SK-N-SH (cell line): ENCODE measurements at regions not wholly inside any gene's neighbourhood (a gene's known extent, or its start where the extent isn't known, plus 50 kb on each side); places are given as distances from the start of the nearest gene placed in this dataset.
"Not testable (repeated sequence)": the region's sequence is repeated elsewhere in the genome, so short reads cannot be mapped to it uniquely, and the experiment has no call there.

Experiments used
- CTCF ChIA-PET: fragments of 300-600, 350-600 bp; formaldehyde crosslinking; extraction: SDS; loops from one replicate; lab custom pipeline; 2021; lab: Yijun Ruan, JAX
- POLR2A ChIA-PET: fragments of 350-600 bp; sonication (Branson Sonifier 250); formaldehyde crosslinking; extraction: SDS; loops from one replicate; lab custom pipeline; 2020; ENCODE audit warnings: antibody characterized with exemption, inconsistent platforms; lab: Yijun Ruan, JAX
- DNase-seq: peaks from one replicate; pipeline ENCODE4 v3.0.0; 2012
- H2AFZ ChIP-seq: fragments of 200-600 bp; sonication (generic); 2 replicates; pipeline ENCODE4 v1.8.1; 2016; ENCODE audit warnings: antibody characterized with exemption, mild to moderate bottlenecking, low read depth
- H3F3A ChIP-seq: fragments of 200-600 bp; sonication (generic); replicated peaks from 2 replicates; pipeline ENCODE3; 2016; ENCODE audit warnings: antibody characterized with exemption, mild to moderate bottlenecking; ENCODE audit not compliant: insufficient read depth
- H3K27ac ChIP-seq, 2 experiments: fragments of 200-500 bp in 1 of 2; fragments of 200-600 bp in 1 of 2; sonication (Bioruptor generic) in 1 of 2; sonication (generic), shearing (Covaris generic) in 1 of 2; 2 replicates each; pipeline versions ENCODE4 v1.5.1 to v1.6.1; 2014 to 2016; ENCODE audit warnings: low read depth in 2 of 2, inconsistent platforms in 1 of 2, low read length in 1 of 2, mild to moderate bottlenecking in 1 of 2, mixed read lengths in 1 of 2
- H3K27me3 ChIP-seq: fragments of 200-600 bp; sonication (generic), shearing (Covaris generic); 2 replicates; pipeline ENCODE4 v1.6.1; 2016; ENCODE audit warnings: mixed run types; ENCODE audit not compliant: insufficient read depth
- H3K36me3 ChIP-seq, 2 experiments: fragments of 200-500 bp in 1 of 2; fragments of 200-600 bp in 1 of 2; sonication (Bioruptor generic) in 1 of 2; sonication (generic) in 1 of 2; replicated peaks in 1 of 2; 2 replicates each; pipeline versions ENCODE3 to v1.5.1; 2014 to 2016; ENCODE audit warnings: low read length in 1 of 2, mild to moderate bottlenecking in 1 of 2; ENCODE audit not compliant: insufficient read depth in 2 of 2, control insufficient read depth in 1 of 2
- H3K4me1 ChIP-seq, 2 experiments: fragments of 200-500 bp in 1 of 2; fragments of 200-600 bp in 1 of 2; sonication (Bioruptor generic) in 1 of 2; sonication (generic), shearing (Covaris generic) in 1 of 2; 2 replicates each; pipeline versions ENCODE4 v1.5.1 to v1.6.1; 2014 to 2016; ENCODE audit warnings: low read depth in 1 of 2, low read length in 1 of 2, mixed run types in 1 of 2; ENCODE audit not compliant: insufficient read depth in 2 of 2, control insufficient read depth in 1 of 2
- H3K4me2 ChIP-seq: fragments of 200-600 bp; sonication (generic), shearing (Covaris generic); 2 replicates; pipeline ENCODE4 v1.6.1; 2017; ENCODE audit warnings: mixed run types
- H3K4me3 ChIP-seq, 2 experiments: fragments of 200-500 bp in 1 of 2; fragments of 200-600 bp in 1 of 2; sonication (Bioruptor generic) in 1 of 2; sonication (generic), shearing (Covaris generic) in 1 of 2; 2 replicates each; pipeline versions ENCODE4 v1.5.1 to v1.8.1; 2014 to 2016; ENCODE audit warnings: low read depth in 2 of 2, inconsistent platforms in 1 of 2, low read length in 1 of 2, mild to moderate bottlenecking in 1 of 2, mixed read lengths in 1 of 2, moderate library complexity in 1 of 2
- H3K79me2 ChIP-seq: fragments of 200-600 bp; sonication (generic); 2 replicates; pipeline ENCODE4 v1.8.1; 2017; ENCODE audit warnings: mild to moderate bottlenecking; ENCODE audit not compliant: insufficient read depth
- H3K9ac ChIP-seq: fragments of 200-600 bp; sonication (generic); 2 replicates; pipeline ENCODE4 v1.6.1; 2017; ENCODE audit warnings: mixed run types
- H3K9me2 ChIP-seq: fragments of 200-600 bp; sonication (generic); 2 replicates; pipeline ENCODE4 v1.6.1; 2017; ENCODE audit warnings: mixed run types
- H3K9me3 ChIP-seq: fragments of 200-600 bp; sonication (generic); 2 replicates; pipeline ENCODE4 v1.6.1; 2017; ENCODE audit warnings: mixed run types, mild to moderate bottlenecking, moderate library complexity
- H4K20me1 ChIP-seq: fragments of 200-600 bp; sonication (generic); 2 replicates; pipeline ENCODE4 v1.6.1; 2017; ENCODE audit warnings: mild to moderate bottlenecking, mixed run types; ENCODE audit not compliant: insufficient read depth
- ELF1 ChIP-seq: IDR thresholded peaks from 2 replicates; pipeline ENCODE4 v1.4.0; 2012
- EP300 ChIP-seq, 2 experiments: IDR thresholded peaks; 2 replicates each; pipeline versions ENCODE4 v1.4.0 to v1.6.1; 2012; ENCODE audit warnings: borderline replicate concordance in 1 of 2, low read depth in 1 of 2, low read length in 1 of 2
- EZH2phosphoT487 ChIP-seq: fragments of 200-600 bp; sonication (generic); IDR thresholded peaks from 2 replicates; pipeline ENCODE4 v1.6.1; 2017; ENCODE audit warnings: low read depth, mixed run types, mild to moderate bottlenecking, antibody characterized with exemption, moderate library complexity, borderline replicate concordance
- FOXM1 ChIP-seq: IDR thresholded peaks from 2 replicates; pipeline ENCODE4 v1.4.0; 2012; ENCODE audit warnings: low read depth, mild to moderate bottlenecking
- GATA2 ChIP-seq: sonication (generic); formaldehyde crosslinking; IDR thresholded peaks from 2 replicates; pipeline ENCODE4 v1.5.0; 2020; ENCODE audit warnings: mild to moderate bottlenecking, missing genetic modification reagents
- MAX ChIP-seq: IDR thresholded peaks from 2 replicates; pipeline ENCODE4 v1.4.0; 2012; ENCODE audit warnings: low read depth
- NFIC ChIP-seq: IDR thresholded peaks from 2 replicates; pipeline ENCODE4 v1.4.0; 2012; ENCODE audit warnings: borderline replicate concordance
- NRF1 ChIP-seq: IDR thresholded peaks from 2 replicates; pipeline ENCODE4 v1.6.1; 2012; ENCODE audit warnings: low read depth, mild to moderate bottlenecking, low read length
- REST ChIP-seq: IDR thresholded peaks from 2 replicates; pipeline ENCODE4 v1.6.1; 2012; ENCODE audit warnings: mild to moderate bottlenecking, low read depth, low read length, moderate library complexity
- TAF1 ChIP-seq: IDR thresholded peaks from 2 replicates; pipeline ENCODE4 v1.6.1; 2012; ENCODE audit warnings: low read depth, mild to moderate bottlenecking, low read length, moderate library complexity, borderline replicate concordance
- ZBTB33 ChIP-seq: IDR thresholded peaks from 2 replicates; pipeline ENCODE4 v1.4.0; 2012; ENCODE audit warnings: low read depth, borderline replicate concordance
- WGBS: methylation state at CpG from one replicate; pipeline ENCODE4 v1.1.6; 2017; ENCODE audit warnings: low lambda C conversion rate; 5-methylcytosine and 5-hydroxymethylcytosine counted together
- TF ChIP-seq, protein P1 (sequence below): fragments of 150-350 bp; IDR thresholded peaks from 2 replicates; pipeline ENCODE4 v1.6.1; 2017; ENCODE audit warnings: antibody characterized with exemption, low read length, low read depth, borderline replicate concordance
- TF ChIP-seq, protein P2 (sequence below): IDR thresholded peaks from 2 replicates; pipeline ENCODE4; 2012

GRCh38 chr7:155384751-155385150 lies 73.2 kb upstream of the EN2 start:
- H3K4me3 ChIP-seq, result no peak overlapping the region
- ChIA-PET CTCF (interaction anchor here (1.3 to 3.3 kb wide), 4 partner anchors 11 to 457 kb away, joined by 3 to 10 read pairs (median 6); no protein-coding TSS in a partner anchor), POLR2A (no interaction called here)
- 0 out of 2 replicates have a peak, but pooled peaks cover 6% of the 10 kb centered on the region for H4K20me1 ChIP-seq
- H2AFZ ChIP-seq, result no peak overlapping the region
- H3K27me3 ChIP-seq, result peaks cover 99% of the 10 kb centered on the region
- 31% methylated on average over 8 of the region's 8 CpGs for WGBS
- H3F3A ChIP-seq, result no peaks in the 10 kb centered on the region
- TF ChIP-seq, protein P1, sequence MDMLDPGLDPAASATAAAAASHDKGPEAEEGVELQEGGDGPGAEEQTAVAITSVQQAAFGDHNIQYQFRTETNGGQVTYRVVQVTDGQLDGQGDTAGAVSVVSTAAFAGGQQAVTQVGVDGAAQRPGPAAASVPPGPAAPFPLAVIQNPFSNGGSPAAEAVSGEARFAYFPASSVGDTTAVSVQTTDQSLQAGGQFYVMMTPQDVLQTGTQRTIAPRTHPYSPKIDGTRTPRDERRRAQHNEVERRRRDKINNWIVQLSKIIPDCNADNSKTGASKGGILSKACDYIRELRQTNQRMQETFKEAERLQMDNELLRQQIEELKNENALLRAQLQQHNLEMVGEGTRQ, result no peak
- H3K36me3 ChIP-seq, result no peaks in the 10 kb centered on the region
- H3K4me2 ChIP-seq, result no peak overlapping the region
- H3K9ac ChIP-seq, result no peak overlapping the region
- no peak overlapping the region for H3K27ac ChIP-seq
- H3K9me2 ChIP-seq, result no peaks in the 10 kb centered on the region
- no peak for DNase-seq
- H3K79me2 ChIP-seq, result no peaks in the 10 kb centered on the region
- peaks cover 3 to 4% of the 10 kb centered on the region in 2 experiments; a peak in 1 of 4 replicates for H3K4me1 ChIP-seq
- H3K9me3 ChIP-seq, result no peaks in the 10 kb centered on the region

GRCh38 chr7:155385182-155385581 lies 72.7 kb upstream of the EN2 start:
- WGBS, result 27% methylated on average over 23 of the region's 26 CpGs
- DNase-seq, POLR2A ChIA-PET: not testable (repeated sequence)

GRCh38 chr7:155386608-155387007 lies 71.3 kb upstream of the EN2 start:
- DNase-seq, result no peak
- no peak overlapping the region for H3K27ac ChIP-seq
- H3K9me3 ChIP-seq, result no peaks in the 10 kb centered on the region
- H3K4me2 ChIP-seq, result no peak overlapping the region
- WGBS, result 36% methylated on average over 10 of the region's 10 CpGs
- no peak overlapping the region for H2AFZ ChIP-seq
- ChIA-PET POLR2A (no interaction called here), CTCF (interaction anchor here (1.0 to 2.0 kb wide), 4 partner anchors 10 to 410 kb away, joined by 3 to 7 read pairs (median 4); no protein-coding TSS in a partner anchor)
- no peaks in the 10 kb centered on the region for H3K36me3 ChIP-seq
- H3F3A ChIP-seq, result no peaks in the 10 kb centered on the region
- H3K9me2 ChIP-seq, result no peaks in the 10 kb centered on the region
- H3K9ac ChIP-seq, result no peak overlapping the region
- H3K4me1 ChIP-seq, result peaks cover 3 to 4% of the 10 kb centered on the region in 2 experiments; a peak in 1 of 4 replicates
- no peaks in the 10 kb centered on the region for H3K79me2 ChIP-seq
- 0 out of 2 replicates have a peak, but pooled peaks cover 6% of the 10 kb centered on the region for H4K20me1 ChIP-seq
- no peak overlapping the region for H3K4me3 ChIP-seq
- H3K27me3 ChIP-seq, result peaks cover 99% of the 10 kb centered on the region
- TF ChIP-seq GATA2 (CRISPR knock-in tag) (no peak), ELF1 (no peak), EP300 (IDR thresholded peaks at IDR 0.05; ENCODE audit: borderline replicate concordance in 1 of 2, low read depth in 1 of 2, low read length in 1 of 2) (no peak), MAX (no peak), EZH2phosphoT487 (no peak), TAF1 (no peak), ZBTB33 (no peak), NRF1 (no peak), FOXM1 (no peak), REST (no peak), NFIC (no peak)
- TF ChIP-seq, protein P2, sequence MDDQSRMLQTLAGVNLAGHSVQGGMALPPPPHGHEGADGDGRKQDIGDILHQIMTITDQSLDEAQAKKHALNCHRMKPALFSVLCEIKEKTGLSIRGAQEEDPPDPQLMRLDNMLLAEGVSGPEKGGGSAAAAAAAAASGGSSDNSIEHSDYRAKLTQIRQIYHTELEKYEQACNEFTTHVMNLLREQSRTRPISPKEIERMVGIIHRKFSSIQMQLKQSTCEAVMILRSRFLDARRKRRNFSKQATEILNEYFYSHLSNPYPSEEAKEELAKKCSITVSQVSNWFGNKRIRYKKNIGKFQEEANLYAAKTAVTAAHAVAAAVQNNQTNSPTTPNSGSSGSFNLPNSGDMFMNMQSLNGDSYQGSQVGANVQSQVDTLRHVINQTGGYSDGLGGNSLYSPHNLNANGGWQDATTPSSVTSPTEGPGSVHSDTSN, result no peak

More at GRCh38 chr7:155385182-155385581, 72.7 kb upstream of the EN2 start:
- not testable (repeated sequence) for H3K36me3 ChIP-seq, H2AFZ ChIP-seq, H3K9me2 ChIP-seq, H3K9me3 ChIP-seq, H3K4me2 ChIP-seq, H3F3A ChIP-seq, H3K4me3 ChIP-seq, H3K27ac ChIP-seq, H3K9ac ChIP-seq, H3K79me2 ChIP-seq, H3K4me1 ChIP-seq, H4K20me1 ChIP-seq
- CTCF ChIA-PET, result interaction anchor here (1.6 to 3.3 kb wide), 3 partner anchors 11 to 458 kb away, joined by 3 to 10 read pairs (median 7); no protein-coding TSS in a partner anchor
- peaks cover 99% of the 10 kb centered on the region for H3K27me3 ChIP-seq
